HCT116 (cell line): ENCODE measurements at regions not wholly inside any gene's neighbourhood (a gene's known extent, or its start where the extent isn't known, plus 50 kb on each side); places are given as distances from the start of the nearest gene placed in this dataset.

Source experiments
- ATAC-seq: fragments of 200-7000 bp; cut with Tn5 transposase; 2 replicates; pipeline ENCODE4 v1.9.1; 2020; ENCODE audit warnings: mild to moderate bottlenecking, moderate library complexity
- BruUV-seq: library from RNA; stranded (reverse); fragments of 400-500 nt; replicated peaks from 2 replicates; lab custom pipeline; 2021; lab: Mats Ljungman, UMichigan
- CTCF ChIA-PET: fragments of 300-600 bp; sonication (Branson Sonifier 250); formaldehyde crosslinking; loops from one replicate; lab custom pipeline; 2021; ENCODE audit warnings: antibody characterized with exemption; lab: Charles Lee
- POLR2A ChIA-PET: fragments of 300-600, 350-600 bp; sonication (Branson Sonifier 250); formaldehyde crosslinking; loops from one replicate; lab custom pipeline; 2021; ENCODE audit warnings: antibody characterized with exemption; lab: Charles Lee
- RAD21 ChIA-PET, 2 experiments: fragments of 300-600 bp; sonication (Branson Sonifier 250); formaldehyde crosslinking; loops; one replicate each; lab custom pipeline; 2023; ENCODE audit warnings: low total read pairs in 2 of 2; ENCODE audit not compliant: uncharacterized antibody in 2 of 2, unreplicated experiment in 2 of 2, low non-redundant PET in 1 of 2; lab: Charles Lee
- DNase-seq: peaks from one replicate; pipeline ENCODE4 v3.0.0-alpha.2; 2010; ENCODE audit warnings: low read depth, low spot score
- H2AFZ ChIP-seq: fragments of 200-600 bp; shearing (Covaris generic), sonication (generic); 2 replicates; pipeline ENCODE4 v1.6.1; 2017; ENCODE audit warnings: low read depth, mixed run types, mixed read lengths, antibody characterized with exemption, low read length; ENCODE audit not compliant: poor library complexity, severe bottlenecking
- H3K27ac ChIP-seq: 2 replicates; pipeline ENCODE4 v1.5.1; 2012; ENCODE audit warnings: low read depth, low read length
- H3K27me3 ChIP-seq: fragments of 200-600 bp; sonication (generic); 2 replicates; pipeline ENCODE4 v1.6.1; 2016; ENCODE audit warnings: mixed run types, low read length, mixed read lengths; ENCODE audit not compliant: insufficient read depth
- H3K36me3 ChIP-seq, 2 experiments: fragments of 200-500 bp in 1 of 2; fragments of 200-600 bp in 1 of 2; sonication (Bioruptor generic) in 1 of 2; sonication (generic) in 1 of 2; 2 replicates each; pipeline versions ENCODE4 v1.5.1 to v1.6.1; 2014 to 2016; ENCODE audit warnings: low read length in 2 of 2, inconsistent platforms in 1 of 2, mixed read lengths in 1 of 2, mixed run types in 1 of 2; ENCODE audit not compliant: insufficient read depth in 2 of 2, control insufficient read depth in 1 of 2
- H3K4me1 ChIP-seq, 2 experiments: fragments of 200-600 bp in 1 of 2; sonication (generic) in 1 of 2; 2 replicates each; pipeline versions ENCODE4 v1.5.1 to v1.6.1; 2012 to 2017; ENCODE audit warnings: low read length in 2 of 2, inconsistent platforms in 1 of 2, mild to moderate bottlenecking in 1 of 2, mixed read lengths in 1 of 2, mixed run types in 1 of 2, moderate library complexity in 1 of 2; ENCODE audit not compliant: insufficient read depth in 2 of 2, control insufficient read depth in 1 of 2
- H3K4me2 ChIP-seq: fragments of 200-600 bp; sonication (generic); 2 replicates; pipeline ENCODE4 v1.6.1; 2017; ENCODE audit warnings: mixed run types, low read length, mixed read lengths
- H3K4me3 ChIP-seq, 2 experiments: fragments of 200-600 bp in 1 of 2; sonication (generic) in 1 of 2; replicated peaks in 1 of 2; 2 replicates each; pipeline ENCODE4 v1.5.1; 2011 to 2016; ENCODE audit warnings: low read length in 2 of 2, control low read depth in 1 of 2, low read depth in 1 of 2, mild to moderate bottlenecking in 1 of 2, mixed read lengths in 1 of 2, mixed run types in 1 of 2
- H3K79me2 ChIP-seq: fragments of 200-600 bp; sonication (generic); 2 replicates; pipeline ENCODE4 v1.6.1; 2017; ENCODE audit warnings: mild to moderate bottlenecking, mixed run types, low read length, moderate library complexity, mixed read lengths; ENCODE audit not compliant: insufficient read depth
- H3K9ac ChIP-seq: fragments of 200-600 bp; sonication (generic); 2 replicates; pipeline ENCODE4 v1.6.1; 2016; ENCODE audit warnings: low read length, mixed read lengths
- H3K9me2 ChIP-seq: fragments of 200-600 bp; sonication (generic), shearing (Covaris generic); 2 replicates; pipeline ENCODE4 v1.6.1; 2017; ENCODE audit warnings: mixed run types, mild to moderate bottlenecking, moderate library complexity; ENCODE audit not compliant: insufficient read depth
- H3K9me3 ChIP-seq, 2 experiments: fragments of 200-500 bp in 1 of 2; fragments of 200-600 bp in 1 of 2; sonication (Bioruptor generic) in 1 of 2; sonication (generic) in 1 of 2; 2 replicates each; pipeline ENCODE4 v1.6.1; 2014 to 2017; ENCODE audit warnings: low read length in 2 of 2, mixed read lengths in 2 of 2, inconsistent platforms in 1 of 2, low read depth in 1 of 2, mild to moderate bottlenecking in 1 of 2, mixed run types in 1 of 2, moderate library complexity in 1 of 2; ENCODE audit not compliant: control insufficient read depth in 1 of 2, insufficient read depth in 1 of 2
- H4K20me1 ChIP-seq: fragments of 200-600 bp; sonication (generic), shearing (Covaris generic); 2 replicates; pipeline ENCODE4 v1.6.1; 2017; ENCODE audit warnings: mixed run types, mild to moderate bottlenecking, moderate library complexity; ENCODE audit not compliant: insufficient read depth
- EGR1 ChIP-seq: IDR thresholded peaks from 2 replicates; pipeline ENCODE4 v1.6.1; 2012; ENCODE audit warnings: low read depth
- ELF1 ChIP-seq: IDR thresholded peaks from 2 replicates; pipeline ENCODE4 v1.6.1; 2012; ENCODE audit warnings: low read depth, borderline replicate concordance
- FOSL1 ChIP-seq: IDR thresholded peaks from 2 replicates; pipeline ENCODE4 v1.6.1; 2012; ENCODE audit warnings: low read depth
- JUND ChIP-seq: IDR thresholded peaks from 2 replicates; pipeline ENCODE4 v1.6.1; 2012
- POLR2A ChIP-seq: IDR thresholded peaks from 2 replicates; pipeline ENCODE4 v1.7.0; 2011; ENCODE audit warnings: borderline replicate concordance; ENCODE audit not compliant: insufficient read depth, insufficient read length; ENCODE audit errors: extremely low read depth
- POLR2AphosphoS5 ChIP-seq: IDR thresholded peaks from 2 replicates; pipeline ENCODE4 v1.6.1; 2011; ENCODE audit warnings: mild to moderate bottlenecking, low read depth, low read length, moderate library complexity
- RAD21 ChIP-seq: IDR thresholded peaks from 2 replicates; pipeline ENCODE4 v1.6.1; 2012; ENCODE audit warnings: low read depth, mild to moderate bottlenecking
- REST ChIP-seq: IDR thresholded peaks from 2 replicates; pipeline ENCODE4 v1.6.1; 2012; ENCODE audit warnings: low read depth
- SIN3A ChIP-seq: IDR thresholded peaks from 2 replicates; pipeline ENCODE4 v1.6.1; 2012; ENCODE audit warnings: low read depth
- SRF ChIP-seq: IDR thresholded peaks from 2 replicates; pipeline ENCODE4 v1.6.1; 2012; ENCODE audit warnings: low read depth
- YY1 ChIP-seq: IDR thresholded peaks from 2 replicates; pipeline ENCODE4 v1.6.1; 2011; ENCODE audit warnings: low read length, low read depth, moderate library complexity, mild to moderate bottlenecking; ENCODE audit not compliant: insufficient replicate concordance; ENCODE audit errors: extremely low read depth
- intact Hi-C: fragments of 100-400 bp; cut with micrococcal nuclease; formaldehyde crosslinking; loops from 2 replicates; pipeline ENCODE4 v1.10.0; 2022
- TF ChIP-seq, protein P1 (sequence below), 3 experiments: fragments of 200-600 bp in 1 of 3; sonication (generic) in 1 of 3; IDR thresholded peaks in 2 of 3; conservative IDR thresholded peaks in 1 of 3; 2 replicates each; pipeline ENCODE4 v1.5.1; 2012 to 2017; ENCODE audit warnings: low read depth in 2 of 3, low read length in 2 of 3, antibody characterized with exemption in 1 of 3, borderline replicate concordance in 1 of 3, control low read depth in 1 of 3, mild to moderate bottlenecking in 1 of 3, mixed read lengths in 1 of 3, mixed run types in 1 of 3, moderate library complexity in 1 of 3; ENCODE audit not compliant: insufficient read depth in 1 of 3
- TF ChIP-seq, protein P2 (sequence below): IDR thresholded peaks from 2 replicates; pipeline ENCODE4 v1.6.1; 2012

DNA sequence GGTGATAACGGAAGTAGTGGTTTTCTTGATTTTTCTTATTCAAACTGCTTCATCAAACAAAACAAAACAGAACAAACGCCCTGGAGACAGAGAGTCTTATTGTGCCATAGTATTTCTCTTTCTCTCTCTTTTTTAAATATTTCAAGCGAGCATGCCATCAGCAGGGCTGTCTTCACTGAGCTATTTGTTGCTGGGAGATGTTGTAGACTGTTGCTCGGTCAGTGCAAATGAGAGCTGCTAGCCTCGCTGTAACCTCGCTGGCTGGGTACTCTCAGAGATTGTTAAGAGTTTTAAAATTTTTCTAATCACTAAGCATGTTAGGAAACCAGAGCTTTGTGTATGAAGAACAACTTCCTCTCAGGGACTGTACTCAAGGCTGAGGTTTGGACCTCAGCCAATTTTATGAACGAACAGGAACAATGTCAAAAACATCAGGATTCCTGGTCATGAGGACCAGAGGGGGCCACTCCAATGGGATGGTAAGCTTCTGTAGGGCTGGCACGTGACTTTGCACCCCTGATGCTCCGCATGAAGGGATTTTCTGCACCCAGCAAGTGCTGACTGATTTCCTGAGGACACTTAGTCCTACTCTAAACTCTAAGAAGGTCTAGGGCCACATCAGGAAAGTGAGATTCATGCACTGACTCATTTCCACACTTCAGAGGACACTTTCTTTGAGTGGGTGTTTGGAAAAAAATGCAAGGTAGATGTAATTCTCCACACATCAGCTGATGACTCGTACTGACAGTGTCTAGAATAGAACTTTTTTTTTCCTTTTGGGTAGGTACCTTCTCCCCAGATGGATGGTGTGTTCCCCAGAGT lies 59.8 kb upstream of the IL1R1 start (continued):
- TF ChIP-seq SRF = no peak
- no peak for TF ChIP-seq YY1
- no peak for TF ChIP-seq SIN3A
- no peak for TF ChIP-seq POLR2A

DNA sequence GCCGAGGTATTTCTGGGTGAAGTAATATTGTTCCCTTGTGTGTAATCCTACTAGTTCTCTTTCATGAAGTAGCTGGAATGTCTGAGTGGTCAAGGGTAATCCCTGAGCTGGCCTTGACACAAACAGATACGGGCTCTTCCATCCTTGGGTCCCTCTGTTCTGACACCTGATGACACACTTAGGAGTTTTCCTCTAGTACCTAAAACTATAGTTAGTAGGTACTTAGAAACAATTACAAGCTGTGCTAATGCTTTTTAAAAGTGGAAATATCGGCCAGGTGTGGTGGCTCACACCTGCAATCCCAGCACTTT lies 59.2 kb upstream of the IL1R1 start:
- no TSS peak for BruUV-seq
- H3K27ac ChIP-seq = no peak overlapping the region

More for the DNA sequence above, 59.2 kb upstream of the IL1R1 start:
- DNase-seq = no peak
- H4K20me1 ChIP-seq = no peaks in the 10 kb centered on the region
- CTCF ChIA-PET = interaction anchor here (1.5 kb wide), 1 partner anchor 157 kb away, joined by 4 read pairs; no protein-coding TSS in a partner anchor
- RAD21 ChIA-PET = no interaction called here
- intact Hi-C loops = no loop called here
- no peak for ATAC-seq
- peaks cover 4 to 11% of the 10 kb centered on the region in 2 experiments; a peak in 3 of 4 replicates for H3K4me1 ChIP-seq
- H3K9ac ChIP-seq = no peak overlapping the region
- no peaks in the 10 kb centered on the region for H3K27me3 ChIP-seq
- TF ChIP-seq FOSL1 (no peak), POLR2AphosphoS5 (no peak), SIN3A (no peak), ELF1 (no peak), EGR1 (no peak), SRF (no peak), POLR2A (no peak), JUND (no peak; the same call in 1 of the 2 replicates), RAD21 (no peak), REST (no peak)
- TF ChIP-seq, protein P1, sequence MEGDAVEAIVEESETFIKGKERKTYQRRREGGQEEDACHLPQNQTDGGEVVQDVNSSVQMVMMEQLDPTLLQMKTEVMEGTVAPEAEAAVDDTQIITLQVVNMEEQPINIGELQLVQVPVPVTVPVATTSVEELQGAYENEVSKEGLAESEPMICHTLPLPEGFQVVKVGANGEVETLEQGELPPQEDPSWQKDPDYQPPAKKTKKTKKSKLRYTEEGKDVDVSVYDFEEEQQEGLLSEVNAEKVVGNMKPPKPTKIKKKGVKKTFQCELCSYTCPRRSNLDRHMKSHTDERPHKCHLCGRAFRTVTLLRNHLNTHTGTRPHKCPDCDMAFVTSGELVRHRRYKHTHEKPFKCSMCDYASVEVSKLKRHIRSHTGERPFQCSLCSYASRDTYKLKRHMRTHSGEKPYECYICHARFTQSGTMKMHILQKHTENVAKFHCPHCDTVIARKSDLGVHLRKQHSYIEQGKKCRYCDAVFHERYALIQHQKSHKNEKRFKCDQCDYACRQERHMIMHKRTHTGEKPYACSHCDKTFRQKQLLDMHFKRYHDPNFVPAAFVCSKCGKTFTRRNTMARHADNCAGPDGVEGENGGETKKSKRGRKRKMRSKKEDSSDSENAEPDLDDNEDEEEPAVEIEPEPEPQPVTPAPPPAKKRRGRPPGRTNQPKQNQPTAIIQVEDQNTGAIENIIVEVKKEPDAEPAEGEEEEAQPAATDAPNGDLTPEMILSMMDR (IDR thresholded peaks at IDR 0.05 in 2 of 3, conservative IDR thresholded peaks at IDR 0.05 in 1 of 3; ENCODE audit: borderline replicate concordance in 1 of 3, insufficient read depth in 1 of 3, low read depth in 2 of 3, low read length in 2 of 3) = no peak
- TF ChIP-seq, protein P2, sequence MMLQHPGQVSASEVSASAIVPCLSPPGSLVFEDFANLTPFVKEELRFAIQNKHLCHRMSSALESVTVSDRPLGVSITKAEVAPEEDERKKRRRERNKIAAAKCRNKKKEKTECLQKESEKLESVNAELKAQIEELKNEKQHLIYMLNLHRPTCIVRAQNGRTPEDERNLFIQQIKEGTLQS = no peak
- POLR2A ChIA-PET = no interaction called here
- H3K36me3 ChIP-seq = no peaks in the 10 kb centered on the region
- H3K9me2 ChIP-seq = no peaks in the 10 kb centered on the region
- H2AFZ ChIP-seq = no peak overlapping the region
- H3K9me3 ChIP-seq = no peaks in the 10 kb centered on the region
- no peak overlapping the region for H3K4me3 ChIP-seq
- H3K4me2 ChIP-seq = peak overlapping the region; percentile 55
- H3K79me2 ChIP-seq = no peaks in the 10 kb centered on the region
